OCI-M1 (cell line): ENCODE measurements at regions not wholly inside any gene's neighbourhood (a gene's known extent, or its start where the extent isn't known, plus 50 kb on each side); places are given as distances from the start of the nearest gene placed in this dataset.

ENCODE experiments used
- DNase-seq: peaks from one replicate; lab custom pipeline; 2025; lab: John Stamatoyannopoulos, UW

- no peak for DNase-seq
Observed at GRCh38 chr17:71966459-71967313, 154.1 kb upstream of the SOX9 start.

- DNase-seq: no peak
Observed at GRCh38 chr17:71969500-71969899, 151.3 kb upstream of the SOX9 start.

- DNase-seq: no peak
Observed at GRCh38 chr17:71970312-71970711, 150.5 kb upstream of the SOX9 start.

- no peak for DNase-seq
Observed at GRCh38 chr17:71974051-71974450, 146.8 kb upstream of the SOX9 start.

GRCh38 chr17:71975331-71975801 is 145.5 kb upstream of the SOX9 start:
- DNase-seq: no peak

- DNase-seq: no peak
Observed at GRCh38 chr17:71976011-71976649, 144.7 kb upstream of the SOX9 start.

GRCh38 chr17:71978435-71978834 is 142.4 kb upstream of the SOX9 start:
- no peak for DNase-seq

GRCh38 chr17:71980171-71980570 is 140.6 kb upstream of the SOX9 start:
- DNase-seq: no peak

GRCh38 chr17:71983828-71984227 is 137.0 kb upstream of the SOX9 start:
- no peak for DNase-seq

GRCh38 chr17:71985111-71986039 is 135.4 kb upstream of the SOX9 start:
- no peak for DNase-seq

- DNase-seq: no peak
Observed at GRCh38 chr17:71986886-71987285, 133.9 kb upstream of the SOX9 start.

- DNase-seq: peak; percentile 20
Observed at GRCh38 chr17:71987634-71988033, 133.2 kb upstream of the SOX9 start.

GRCh38 chr17:71989117-71989516 is 131.7 kb upstream of the SOX9 start:
- no peak for DNase-seq

GRCh38 chr17:71993363-71993762 is 127.5 kb upstream of the SOX9 start:
- no peak for DNase-seq

- DNase-seq: no peak
Observed at GRCh38 chr17:71995590-71995989, 125.2 kb upstream of the SOX9 start.

- DNase-seq: no peak
Observed at GRCh38 chr17:72004011-72004427, 116.8 kb upstream of the SOX9 start.

GRCh38 chr17:72004611-72005331 is 116.0 kb upstream of the SOX9 start:
- DNase-seq: no peak

GRCh38 chr17:72005332-72006163 is 115.3 kb upstream of the SOX9 start:
- DNase-seq: no peak

GRCh38 chr17:72008236-72008876 is 112.5 kb upstream of the SOX9 start:
- no peak for DNase-seq

GRCh38 chr17:72011561-72011960 is 109.3 kb upstream of the SOX9 start:
- DNase-seq: no peak
